ENCODE measurements at regions not wholly inside any gene's neighbourhood (a gene's known extent, or its start where the extent isn't known, plus 50 kb on each side); places are given as distances from the start of the nearest gene placed in this dataset.

- DNase-seq = no peak
Observed at GRCh38 chr6:156510242-156510641, 266.9 kb upstream of the ARID1B start.

- no peak for DNase-seq
Observed at GRCh38 chr6:156509496-156509895, 267.7 kb upstream of the ARID1B start.

GRCh38 chr6:156508923-156509322 lies 268.3 kb upstream of the ARID1B start:
- DNase-seq = no peak

- DNase-seq = no peak
Observed at GRCh38 chr6:156508126-156508525, 269.1 kb upstream of the ARID1B start.

GRCh38 chr6:156507656-156508055 lies 269.5 kb upstream of the ARID1B start:
- DNase-seq = no peak

GRCh38 chr6:156507106-156507505 lies 270.1 kb upstream of the ARID1B start:
- no peak for DNase-seq

- no peak for DNase-seq
Observed at GRCh38 chr6:156502969-156503504, 274.1 kb upstream of the ARID1B start.

GRCh38 chr6:156497618-156498017 lies 279.6 kb upstream of the ARID1B start:
- DNase-seq = no peak

- DNase-seq = no peak
Observed at GRCh38 chr6:156487877-156488276, 289.3 kb upstream of the ARID1B start.

GRCh38 chr6:156485150-156485549 lies 292.0 kb upstream of the ARID1B start:
- DNase-seq = no peak

- no peak for DNase-seq
Observed at GRCh38 chr6:156474507-156475120, 302.6 kb upstream of the ARID1B start.

GRCh38 chr6:156471000-156471399 lies 306.2 kb upstream of the ARID1B start:
- no peak for DNase-seq

- no peak for DNase-seq
Observed at GRCh38 chr6:156464100-156464878, 312.9 kb upstream of the ARID1B start.

- DNase-seq = no peak
Observed at GRCh38 chr6:156461647-156462046, 315.5 kb upstream of the ARID1B start.

GRCh38 chr6:156457601-156458000 lies 319.6 kb upstream of the ARID1B start:
- DNase-seq = no peak

GRCh38 chr6:156455847-156456246 lies 321.3 kb upstream of the ARID1B start:
- no peak for DNase-seq

- no peak for DNase-seq
Observed at GRCh38 chr6:156454867-156455266, 322.3 kb upstream of the ARID1B start.

- no peak for DNase-seq
Observed at GRCh38 chr6:156451726-156452125, 325.5 kb upstream of the ARID1B start.

- DNase-seq = no peak
Observed at GRCh38 chr6:156451088-156451487, 326.1 kb upstream of the ARID1B start.

GRCh38 chr6:156450421-156450820 lies 326.8 kb upstream of the ARID1B start:
- DNase-seq = no peak

- DNase-seq = no peak
Observed at GRCh38 chr6:156449569-156449968, 327.6 kb upstream of the ARID1B start.

- DNase-seq = no peak
Observed at GRCh38 chr6:156449128-156449527, 328.1 kb upstream of the ARID1B start.

GRCh38 chr6:156448579-156448978 lies 328.6 kb upstream of the ARID1B start:
- no peak for DNase-seq

GRCh38 chr6:156440688-156441087 lies 336.5 kb upstream of the ARID1B start:
- no peak for DNase-seq

All from NK-92 treated with Interleukin-12 subunit alpha and Interleukin-12 subunit beta, amount 100 ng/mL, for 24 hours (cell line).